HCEC 1CT (cell line): ENCODE measurements at regions not wholly inside any gene's neighbourhood (a gene's known extent, or its start where the extent isn't known, plus 50 kb on each side); places are given as distances from the start of the nearest gene placed in this dataset.
A peak's percentile ranks its signal among the peaks of the same experiment; 100 is the strongest.

Source experiments
- DNase-seq: peaks from one replicate; pipeline ENCODE4 v3.0.0-alpha.2; 2017

DNA sequence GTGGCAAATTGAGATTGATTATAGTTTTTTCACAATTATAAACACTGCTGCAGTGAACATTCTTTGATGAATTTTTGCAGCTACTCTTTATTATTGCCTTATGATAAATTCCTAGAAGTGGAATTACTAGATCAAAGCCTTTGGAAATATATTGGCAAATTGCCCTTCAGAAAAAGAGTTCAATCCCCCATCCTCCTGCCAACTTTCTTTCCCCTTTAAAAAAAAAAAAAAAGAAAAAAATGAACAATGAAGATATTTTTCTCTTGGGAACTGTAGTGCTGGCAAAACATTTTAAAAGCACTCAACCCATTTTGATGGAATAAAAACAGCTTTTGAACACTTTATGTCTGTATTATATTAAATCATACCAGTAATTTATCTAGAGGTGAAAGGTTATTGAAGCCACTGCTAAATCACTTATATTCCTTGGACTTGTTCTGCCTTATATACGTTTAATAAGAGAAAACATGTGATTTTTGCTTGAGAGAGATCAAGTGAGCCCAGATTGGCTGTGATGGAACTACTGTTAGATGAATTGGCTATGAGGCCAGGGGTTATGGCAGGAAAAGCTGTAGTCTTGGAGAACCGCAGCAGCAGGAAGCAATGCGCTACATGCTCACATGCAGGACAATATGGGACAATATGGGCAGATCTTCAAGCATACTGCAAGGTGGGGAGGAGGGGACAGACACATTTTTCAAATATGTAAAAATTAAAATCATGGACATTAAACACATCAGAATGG lies 212.8 kb upstream of the C2CD4B start:
- no peak for DNase-seq

GRCh38 chr15:62378772-62379498 lies 213.8 kb upstream of the C2CD4B start:
- DNase-seq, result no peak

DNA sequence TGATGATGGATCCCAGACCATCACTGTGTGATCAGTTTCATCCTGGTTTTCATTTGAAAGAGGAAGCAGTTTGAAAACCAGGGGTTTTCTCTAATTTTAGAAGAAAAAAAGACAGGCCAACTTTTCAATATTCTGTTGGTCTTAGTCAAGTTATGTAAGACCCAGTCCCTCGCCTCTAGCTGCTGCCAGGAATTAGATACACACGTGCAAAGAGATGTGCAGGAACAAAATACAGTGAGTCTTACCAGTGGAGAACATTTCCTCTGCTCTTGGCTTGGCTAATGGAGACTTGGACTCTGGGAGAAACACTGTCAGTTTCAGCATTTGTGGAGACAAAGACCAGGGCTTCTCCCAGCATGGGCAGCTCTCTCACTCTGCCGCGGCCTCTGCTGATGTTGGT lies 214.9 kb upstream of the C2CD4B start:
- DNase-seq, result no peak

DNA sequence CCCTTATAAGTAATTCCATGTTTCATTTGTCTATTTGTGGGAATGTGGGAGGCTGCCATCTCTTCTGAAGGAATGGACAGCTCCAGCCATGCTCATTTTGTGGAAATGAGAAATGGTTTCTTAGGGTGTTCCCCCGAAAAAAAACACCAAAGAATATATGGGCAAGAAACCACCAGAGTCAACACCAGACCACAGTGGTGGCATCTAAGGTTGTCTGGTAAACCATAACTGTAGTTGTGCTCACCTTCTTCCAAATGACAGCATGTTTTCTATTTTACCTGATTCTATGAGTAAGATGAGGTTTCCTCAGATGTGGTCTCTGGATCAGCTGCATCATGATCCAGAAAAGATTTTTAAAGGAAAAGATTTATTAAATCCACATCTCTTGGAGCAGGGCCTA lies 217.0 kb upstream of the C2CD4B start:
- DNase-seq, result no peak

DNA sequence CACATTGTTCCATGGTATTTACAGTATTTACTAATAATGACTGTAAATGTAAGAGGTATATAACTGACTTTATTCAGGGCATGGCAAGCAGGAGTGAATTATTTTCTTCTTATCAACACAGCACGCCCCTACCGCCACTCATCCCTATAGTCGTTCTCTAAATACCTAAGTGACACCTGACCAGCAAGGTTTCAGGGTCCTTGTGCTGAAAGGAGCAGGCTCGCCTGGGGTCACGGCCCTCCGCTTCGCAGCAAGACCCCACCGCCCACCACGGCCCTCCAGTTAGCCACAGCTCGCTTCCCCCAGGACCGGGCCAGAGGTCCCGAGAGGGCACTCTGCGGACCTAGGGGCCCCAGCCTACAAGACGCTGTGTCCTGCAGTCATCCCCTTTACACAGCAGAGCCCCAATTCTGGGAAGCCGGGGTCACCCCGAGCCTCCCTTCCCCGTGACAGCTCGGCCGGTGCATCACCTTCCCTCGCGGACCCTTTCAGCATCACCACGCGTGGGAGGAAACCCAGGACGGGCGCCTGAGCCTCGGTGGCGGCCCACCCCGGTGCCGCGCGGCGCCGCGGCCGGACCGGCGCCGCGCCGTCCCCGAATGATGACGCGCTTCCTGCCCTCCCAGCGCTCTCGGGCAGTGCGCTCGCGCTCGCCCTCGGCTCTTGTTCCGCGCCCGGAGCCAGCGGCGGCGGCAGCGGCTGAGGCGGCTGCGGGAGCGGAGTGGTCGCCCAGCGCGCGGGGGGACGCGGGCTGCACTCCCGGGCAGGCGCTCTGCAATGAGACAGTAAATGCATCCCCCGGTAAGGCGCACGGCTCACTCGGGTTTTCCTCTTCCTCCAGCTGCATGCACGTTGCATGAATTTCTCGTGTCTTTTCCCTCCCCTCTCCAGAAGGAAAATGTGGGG lies 225.1 kb upstream of the C2CD4B start, which contains the start of gene TLN2:
TLN2 (plus strand) TSS at position 666 of the 906 bp plus-strand sequence.
- peak; percentile 79 for DNase-seq

DNA sequence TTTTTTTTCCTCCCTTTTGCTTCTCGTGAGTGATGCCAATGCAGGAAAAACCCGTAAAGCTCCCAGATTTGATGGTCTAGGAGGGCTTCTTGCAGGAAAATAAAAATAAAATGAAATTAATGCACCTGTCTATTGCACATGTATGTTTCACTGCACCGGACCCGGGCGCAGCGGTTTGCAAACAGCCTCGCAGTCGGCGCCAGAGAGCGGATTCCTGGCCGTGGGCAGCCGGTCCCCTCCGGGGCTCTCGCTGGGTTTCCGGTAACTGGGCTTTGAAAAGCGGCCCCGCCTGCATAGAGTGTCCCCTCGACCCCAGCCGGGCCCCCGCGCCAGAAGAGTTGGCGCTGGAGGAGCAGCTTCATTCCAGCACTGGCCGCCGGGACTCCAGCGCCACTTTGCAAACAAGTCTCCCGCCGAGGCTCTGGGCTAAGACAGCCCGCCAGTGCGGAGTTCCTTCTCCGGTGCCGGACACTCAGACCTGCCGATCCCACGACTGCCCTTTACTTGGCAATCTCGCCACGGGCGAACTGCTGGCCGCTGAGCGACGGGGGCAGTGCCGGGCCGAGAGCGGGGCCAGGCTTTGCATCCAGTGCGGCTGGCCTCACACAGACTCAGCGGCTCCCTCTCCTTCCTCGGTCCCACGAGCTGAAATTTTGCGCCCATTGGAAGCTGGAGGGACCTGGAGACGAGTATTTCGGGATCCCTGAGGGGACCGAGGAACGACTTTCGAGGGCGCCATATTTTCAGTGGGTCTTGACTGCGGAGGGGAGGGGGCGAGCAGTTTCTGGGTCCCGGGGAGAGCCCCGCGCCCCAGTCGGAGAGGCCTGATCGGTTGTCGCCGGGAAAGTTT lies 225.9 kb upstream of the C2CD4B start:
- peak; percentile 30 for DNase-seq

DNA sequence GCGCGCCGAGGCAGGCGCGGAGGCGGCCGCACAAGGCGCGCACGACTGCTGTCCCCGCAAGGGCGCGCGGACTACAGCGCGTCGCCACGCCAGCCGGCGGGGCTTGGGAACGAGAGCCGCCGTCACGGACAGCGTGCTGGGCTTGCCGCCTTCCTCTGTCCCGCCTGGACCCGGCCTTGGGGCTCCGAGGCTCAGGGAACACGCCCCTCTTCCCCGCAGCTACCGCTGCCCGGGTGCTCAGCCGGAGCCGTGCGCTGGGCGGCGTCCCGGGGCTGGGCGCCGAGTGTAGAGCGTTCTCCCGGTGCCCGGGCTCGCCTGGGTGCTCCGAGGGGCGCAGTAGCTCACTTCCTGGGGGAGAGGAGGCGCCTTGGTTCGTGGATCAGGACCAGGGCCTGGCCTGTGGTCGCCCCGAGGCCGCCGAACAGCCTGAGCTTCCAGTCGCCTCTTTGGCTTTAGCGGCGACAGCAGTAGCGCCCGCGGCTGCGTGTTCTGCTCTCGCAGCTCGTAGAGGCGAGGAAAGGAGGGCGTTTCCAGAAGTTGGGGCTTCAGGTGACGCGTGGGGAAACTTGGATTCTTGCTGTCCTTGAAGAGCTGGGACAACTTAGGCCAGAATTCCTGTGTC lies 226.7 kb upstream of the C2CD4B start:
- DNase-seq, result peak; percentile 65

DNA sequence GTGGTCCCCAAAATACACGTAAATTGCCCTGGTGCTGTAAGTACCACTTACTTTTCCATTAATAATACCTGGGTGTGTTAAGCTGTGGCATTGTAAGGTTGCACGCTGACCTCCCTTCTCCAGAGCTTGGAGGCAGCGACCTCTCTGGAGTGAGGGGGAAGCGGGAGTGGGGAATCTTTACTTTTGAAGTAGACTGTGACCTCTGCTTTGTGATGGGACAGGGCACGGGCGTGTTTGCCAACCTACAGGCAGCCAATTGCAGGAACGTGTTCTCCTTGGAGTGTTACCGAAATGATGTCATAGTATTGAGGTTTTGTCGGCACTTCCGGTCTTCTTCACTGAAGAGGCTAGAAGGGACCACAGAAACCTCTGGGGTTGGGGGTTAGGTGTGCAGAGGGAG lies 227.3 kb upstream of the C2CD4B start:
- peak; percentile 44 for DNase-seq

DNA sequence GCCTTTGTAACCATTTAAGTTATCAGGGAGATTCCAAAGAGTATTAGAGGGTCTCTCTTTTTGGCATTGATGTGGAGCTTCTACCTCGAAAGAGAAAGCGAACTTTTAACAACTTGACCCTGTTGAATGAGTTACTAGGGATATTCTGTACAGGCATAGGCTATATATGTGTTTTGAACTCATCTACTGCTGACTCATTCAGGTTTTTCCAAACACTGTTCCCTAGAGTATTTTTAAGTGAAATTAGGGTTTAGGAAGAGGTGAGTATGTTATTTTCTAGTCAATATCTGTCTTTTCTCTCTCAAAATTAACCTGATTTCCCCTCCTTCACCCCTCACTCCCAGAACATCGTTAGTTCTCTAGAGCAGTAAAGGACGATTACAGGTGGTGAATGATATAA lies 228.1 kb upstream of the C2CD4B start:
- DNase-seq, result no peak

- peak; percentile 35 for DNase-seq
Measured at GRCh38 chr15:62394079-62394478, 229.0 kb upstream of the C2CD4B start.

DNA sequence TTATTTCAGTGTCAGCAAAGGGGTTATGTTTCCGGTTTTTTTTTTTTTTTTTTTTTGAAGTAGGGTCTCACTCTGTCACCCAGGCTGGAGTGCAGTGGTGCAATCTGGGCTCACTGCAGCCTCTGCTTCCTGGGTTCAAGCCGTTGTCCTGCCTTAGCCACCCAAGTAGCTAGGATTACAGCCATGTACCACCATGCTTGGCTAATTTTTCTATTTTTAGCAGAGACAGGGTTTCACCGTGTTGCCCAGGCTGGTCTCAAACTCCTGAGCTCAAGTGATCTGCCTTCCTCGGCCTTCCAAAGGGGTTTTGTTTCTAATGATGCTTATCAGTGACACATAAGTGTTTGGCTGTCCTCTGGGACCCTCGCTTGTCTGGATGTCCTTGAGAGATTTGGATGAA lies 235.7 kb upstream of the C2CD4B start:
- no peak for DNase-seq

GRCh38 chr15:62402687-62403086 lies 237.6 kb upstream of the C2CD4B start:
- DNase-seq, result no peak

DNA sequence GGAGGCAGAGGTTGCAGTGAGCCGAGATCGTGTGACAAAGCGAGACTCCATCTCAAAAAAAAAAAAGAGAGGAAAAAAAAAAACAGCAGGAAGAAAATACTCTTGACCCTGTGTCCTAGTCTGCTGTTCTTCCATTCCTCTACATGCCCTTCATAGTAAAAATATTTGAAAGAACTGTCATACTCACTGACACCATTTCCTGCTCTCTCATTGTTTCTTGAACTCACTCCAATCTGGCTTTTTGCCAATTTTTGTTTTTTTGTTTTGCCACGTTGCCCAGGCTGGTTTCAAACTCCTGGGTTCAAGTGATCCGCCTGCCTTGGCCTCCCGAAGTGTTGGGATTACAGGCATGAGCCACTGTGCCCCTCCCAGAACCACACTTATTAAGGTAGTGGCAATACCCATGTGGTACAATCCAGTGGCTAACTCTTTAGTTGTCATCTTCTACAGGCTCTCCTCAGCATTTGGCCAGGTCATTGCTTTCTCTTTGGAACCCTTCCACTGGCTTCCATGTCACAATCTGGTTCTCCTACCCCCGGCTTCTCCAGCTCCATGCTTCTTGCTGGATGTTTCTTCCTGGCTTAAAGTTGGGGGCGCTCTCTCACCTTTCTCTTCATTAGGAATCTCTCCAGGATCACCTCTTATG lies 238.2 kb upstream of the C2CD4B start:
- DNase-seq, result peak; percentile 89

DNA sequence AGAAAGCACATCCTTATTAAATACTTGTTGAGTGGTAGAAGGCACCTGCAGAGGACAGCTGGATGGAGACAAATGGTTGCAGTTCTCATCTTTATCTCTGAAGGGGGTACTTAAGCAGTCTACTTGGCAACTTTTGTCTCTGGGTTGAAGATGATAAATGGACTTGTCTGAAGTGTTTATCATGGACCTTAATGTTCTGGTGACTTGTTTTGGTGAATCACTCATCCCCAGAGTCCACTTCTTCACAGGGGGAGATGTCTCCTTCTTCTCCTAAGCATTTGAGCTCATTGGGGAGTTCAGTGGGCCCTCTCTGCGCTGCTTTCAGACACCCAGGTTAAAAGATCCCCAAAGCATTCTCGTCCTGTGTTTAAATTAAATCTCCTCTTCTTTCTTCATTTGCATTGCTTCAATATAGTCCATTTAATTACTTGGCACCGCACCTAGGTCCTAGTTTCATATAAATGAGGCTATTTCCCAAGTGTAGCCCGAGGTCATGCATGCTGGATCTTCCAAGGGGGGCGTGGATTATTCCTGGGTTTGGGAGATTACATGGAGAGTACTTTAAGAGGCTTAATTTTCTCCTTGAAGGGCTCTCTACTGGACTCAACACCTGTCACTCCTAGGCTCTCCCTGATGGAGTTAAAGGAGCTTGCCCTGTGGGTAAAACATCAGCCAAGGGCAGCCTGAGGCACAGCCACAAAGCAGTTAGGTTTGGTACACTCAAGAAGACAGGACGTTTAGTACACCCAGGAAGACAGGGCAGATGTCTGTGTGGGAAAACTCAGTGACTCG lies 239.3 kb upstream of the C2CD4B start:
- no peak for DNase-seq

DNA sequence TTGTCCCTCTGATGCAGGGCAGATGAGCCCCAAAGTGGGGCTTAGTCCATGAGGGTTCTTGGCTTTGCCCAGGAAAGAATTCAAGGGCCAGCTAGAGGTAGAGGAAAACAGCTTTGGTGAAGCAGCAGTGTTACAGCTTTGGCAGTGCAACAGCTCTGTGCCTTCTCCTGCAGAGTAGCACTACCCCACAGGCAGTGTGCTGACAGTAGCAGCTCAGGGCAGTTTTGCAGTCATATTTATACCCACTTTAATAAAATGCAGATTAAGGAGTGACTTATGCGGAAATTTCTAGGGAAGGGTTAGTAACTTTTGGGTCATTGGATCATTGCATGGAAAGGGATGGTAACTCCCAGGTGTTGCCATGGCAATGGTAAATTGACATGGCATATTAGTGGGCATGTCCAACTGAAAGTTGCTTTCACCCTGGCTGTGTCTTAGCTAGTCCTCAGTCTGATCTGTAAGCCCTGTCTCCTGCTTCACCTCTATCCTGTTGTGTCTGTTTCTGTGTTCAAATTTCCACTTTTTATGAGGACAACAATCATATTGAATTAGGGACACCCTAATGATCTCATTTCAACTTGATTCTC lies 241.3 kb upstream of the C2CD4B start:
- DNase-seq, result no peak

GRCh38 chr15:62407216-62407615 lies 242.1 kb upstream of the C2CD4B start:
- no peak for DNase-seq

- DNase-seq, result no peak
Measured at GRCh38 chr15:62407962-62408361, 242.9 kb upstream of the C2CD4B start.

- no peak for DNase-seq
Measured at GRCh38 chr15:62409466-62409865, 244.4 kb upstream of the C2CD4B start.

GRCh38 chr15:62412686-62413085 lies 247.6 kb upstream of the C2CD4B start:
- DNase-seq, result no peak

DNA sequence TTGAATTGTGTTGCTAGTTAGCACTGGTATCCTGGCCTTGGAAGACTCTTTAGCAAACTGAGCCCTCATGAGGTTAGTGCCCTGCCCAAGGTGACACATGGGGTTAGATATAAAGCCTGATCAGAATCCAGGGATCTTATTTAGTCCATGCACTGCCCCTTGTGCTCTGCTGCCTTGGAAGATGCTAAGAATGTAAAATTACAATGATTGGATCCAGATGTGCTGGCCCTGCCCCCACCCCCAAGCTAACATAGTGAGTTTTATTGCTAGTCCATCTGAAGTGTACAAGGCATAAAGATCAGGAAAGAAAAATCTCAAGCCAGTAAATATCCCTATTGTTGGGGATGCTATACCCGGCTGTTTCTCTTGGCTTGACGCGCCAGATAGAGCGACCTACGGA lies 248.1 kb upstream of the C2CD4B start:
- DNase-seq, result no peak
